GM06990 (cell line): ENCODE measurements at regions not wholly inside any gene's neighbourhood (a gene's known extent, or its start where the extent isn't known, plus 50 kb on each side); places are given as distances from the start of the nearest gene placed in this dataset.
"Not testable (repeated sequence)": the region's sequence is repeated elsewhere in the genome, so short reads cannot be mapped to it uniquely, and the experiment has no call there.

Source experiments
- DNase-seq: peaks from one replicate; pipeline ENCODE4 v3.0.0-alpha.2; 2011; ENCODE audit not compliant: insufficient read length; ENCODE audit errors: extremely low read depth
- H3K27me3 ChIP-seq: replicated peaks from 2 replicates; pipeline ENCODE4 v1.6.0; 2011; ENCODE audit warnings: low read length; ENCODE audit not compliant: control insufficient read depth, insufficient read depth
- H3K36me3 ChIP-seq: 2 replicates; pipeline ENCODE4 v1.5.1; 2011; ENCODE audit warnings: low read length; ENCODE audit not compliant: control insufficient read depth, insufficient read depth
- H3K4me3 ChIP-seq: replicated peaks from 2 replicates; pipeline ENCODE4 v1.5.1; 2011; ENCODE audit warnings: low read depth, mild to moderate bottlenecking, control low read depth, low read length
- CTCF ChIP-seq: IDR thresholded peaks from 2 replicates; pipeline ENCODE4 v1.5.1; 2011; ENCODE audit warnings: low read length, control low read depth, mild to moderate bottlenecking, inconsistent platforms; ENCODE audit not compliant: insufficient read depth, poor library complexity, severe bottlenecking

- TF ChIP-seq CTCF, result no peak
- no peak for DNase-seq
- Histone ChIP-seq H3K4me3 (no peak overlapping the region), H3K36me3 (no peaks in the 10 kb centered on the region), H3K27me3 (no peaks in the 10 kb centered on the region)
These were observed 440.4 kb upstream of the NRP1 start for GRCh38 chr10:33774857-33775256.

GRCh38 chr10:33773886-33774480, 439.5 kb upstream of the NRP1 start:
- Histone ChIP-seq H3K27me3 (no peaks in the 10 kb centered on the region), H3K4me3 (no peak overlapping the region), H3K36me3 (no peaks in the 10 kb centered on the region)
- no peak for DNase-seq
- TF ChIP-seq CTCF, result no peak

GRCh38 chr10:33773253-33773573, 438.7 kb upstream of the NRP1 start:
- no peak for TF ChIP-seq CTCF
- H3K27me3 ChIP-seq, result no peaks in the 10 kb centered on the region
- DNase-seq, result no peak
- no peak overlapping the region for H3K4me3 ChIP-seq
- no peaks in the 10 kb centered on the region for H3K36me3 ChIP-seq

- DNase-seq, result no peak
- no peak for TF ChIP-seq CTCF
These were observed 438.1 kb upstream of the NRP1 start for GRCh38 chr10:33772370-33773252.

GRCh38 chr10:33771856-33772255, 437.4 kb upstream of the NRP1 start:
- not testable (repeated sequence) for H3K27me3 ChIP-seq, DNase-seq, H3K4me3 ChIP-seq, H3K36me3 ChIP-seq

More at GRCh38 chr10:33772370-33773252, 438.1 kb upstream of the NRP1 start:
- Histone ChIP-seq H3K27me3 (no peaks in the 10 kb centered on the region), H3K4me3 (no peak overlapping the region), H3K36me3 (no peaks in the 10 kb centered on the region)

- H3K4me3 ChIP-seq, result no peak overlapping the region
- DNase-seq, result no peak
- H3K27me3 ChIP-seq, result no peaks in the 10 kb centered on the region
- no peaks in the 10 kb centered on the region for H3K36me3 ChIP-seq
- TF ChIP-seq CTCF, result no peak
These were observed 430.3 kb upstream of the NRP1 start for GRCh38 chr10:33764694-33765185.
